ENCODE measurements at regions not wholly inside any gene's neighbourhood (a gene's known extent, or its start where the extent isn't known, plus 50 kb on each side); places are given as distances from the start of the nearest gene placed in this dataset.

DNA sequence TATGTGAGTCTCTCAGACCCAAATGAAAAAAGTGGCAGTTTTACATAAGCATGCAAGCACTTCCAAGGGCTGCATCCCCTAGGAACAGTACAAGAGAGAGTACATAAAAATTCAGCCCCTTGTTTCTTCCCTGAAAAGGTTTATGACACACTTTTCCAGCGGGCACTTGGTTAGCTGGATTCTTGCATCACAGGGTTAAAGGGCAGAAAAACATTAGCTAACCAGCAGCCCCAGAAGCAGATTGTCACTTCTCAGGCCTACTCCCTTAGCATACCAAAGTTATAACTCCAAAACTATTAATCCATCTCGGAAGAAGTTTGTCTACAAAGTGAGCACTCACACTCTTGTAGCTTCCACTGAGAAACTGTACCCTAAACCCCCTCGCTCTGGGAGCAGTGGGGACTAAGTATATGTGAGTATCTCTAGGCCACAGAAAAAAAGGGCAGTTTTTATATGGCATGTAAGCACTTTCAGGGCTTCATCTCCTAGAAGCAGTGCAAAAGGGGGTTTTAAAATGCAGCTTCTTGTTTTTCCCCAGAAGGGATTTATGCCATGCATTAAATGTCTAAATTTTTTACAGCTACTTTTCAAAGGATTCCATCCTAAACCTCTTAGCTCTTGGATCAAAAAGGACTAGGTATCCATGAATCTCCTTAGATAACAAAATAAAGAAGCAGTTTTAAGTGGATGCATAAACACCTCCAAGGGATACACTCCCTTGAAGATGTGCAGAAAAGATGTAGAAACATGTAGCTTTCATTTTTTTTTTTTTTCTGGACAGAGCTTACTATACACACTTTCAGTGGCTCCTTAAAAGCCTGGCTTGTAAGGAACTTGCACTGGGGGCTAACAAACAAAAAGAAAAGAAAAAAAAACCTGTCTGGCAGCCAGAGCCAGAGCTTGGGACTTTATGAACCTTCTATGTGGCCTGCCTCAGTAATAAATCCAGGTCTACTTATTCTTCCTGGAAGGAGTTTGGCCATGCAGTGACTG lies 956.7 kb downstream of the CCSER2 start:
- 53% methylated on average over 3 of the region's 3 CpGs for WGBS
- DNase-seq (ENCODE audit: extremely low spot score), result no peak
- no peak for TF ChIP-seq POLR2AphosphoS5 (IDR thresholded peaks at IDR 0.05)
- no peak for TF ChIP-seq EP300 (IDR thresholded peaks at IDR 0.05)
- TF ChIP-seq CTCF (IDR thresholded peaks at IDR 0.05), result no peak
- no peak for TF ChIP-seq POLR2A (IDR thresholded peaks at IDR 0.05; ENCODE audit: low read depth)
- Histone ChIP-seq H3K4me3 (no peak overlapping the region), H3K27me3 (peaks cover 0 to 4% (median 0%) of the 10 kb centered on the region in 4 donors), H3K4me1 (no peaks in the 10 kb centered on the region), H3K36me3 (no peaks in the 10 kb centered on the region), H3K9me3 (peaks cover 0 to 4% (median 0%) of the 10 kb centered on the region in 4 donors), H3K27ac (replicated peaks in 1 of 4) (no peak overlapping the region)
- intact Hi-C loops (cut with DNase I), result no loop called here

DNA sequence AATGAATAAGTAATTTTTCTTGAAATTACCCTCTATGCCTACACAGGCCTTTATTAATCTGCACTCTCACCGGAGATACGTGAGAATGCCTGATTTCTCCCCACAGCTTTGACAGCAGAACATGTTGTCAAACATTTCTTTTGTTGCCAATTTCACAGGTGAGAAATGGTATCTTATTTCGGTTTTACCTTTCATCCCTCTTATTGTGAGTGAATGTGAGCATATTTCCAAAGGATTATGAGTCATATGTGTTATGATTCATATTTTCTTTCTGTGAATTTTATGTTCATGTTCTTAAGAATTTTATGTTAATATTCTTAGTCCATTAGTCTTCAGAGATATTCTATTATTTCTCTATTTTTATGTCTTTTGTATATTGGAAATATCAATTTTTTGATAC lies 965.1 kb downstream of the CCSER2 start:
- Histone ChIP-seq H3K27me3 (no peaks in the 10 kb centered on the region), H3K9me3 (peaks cover 0 to 10% (median 0%) of the 10 kb centered on the region in 4 donors), H3K4me3 (no peak overlapping the region), H3K4me1 (no peaks in the 10 kb centered on the region), H3K27ac (replicated peaks in 1 of 4) (no peak overlapping the region), H3K36me3 (no peaks in the 10 kb centered on the region)
- no peak for TF ChIP-seq POLR2AphosphoS5 (IDR thresholded peaks at IDR 0.05)
- no peak for TF ChIP-seq EP300 (IDR thresholded peaks at IDR 0.05)
- DNase-seq (ENCODE audit: extremely low spot score), result no peak
- intact Hi-C loops (cut with DNase I), result no loop called here
- WGBS, result 77% methylated on average over 3 of the region's 3 CpGs

DNA sequence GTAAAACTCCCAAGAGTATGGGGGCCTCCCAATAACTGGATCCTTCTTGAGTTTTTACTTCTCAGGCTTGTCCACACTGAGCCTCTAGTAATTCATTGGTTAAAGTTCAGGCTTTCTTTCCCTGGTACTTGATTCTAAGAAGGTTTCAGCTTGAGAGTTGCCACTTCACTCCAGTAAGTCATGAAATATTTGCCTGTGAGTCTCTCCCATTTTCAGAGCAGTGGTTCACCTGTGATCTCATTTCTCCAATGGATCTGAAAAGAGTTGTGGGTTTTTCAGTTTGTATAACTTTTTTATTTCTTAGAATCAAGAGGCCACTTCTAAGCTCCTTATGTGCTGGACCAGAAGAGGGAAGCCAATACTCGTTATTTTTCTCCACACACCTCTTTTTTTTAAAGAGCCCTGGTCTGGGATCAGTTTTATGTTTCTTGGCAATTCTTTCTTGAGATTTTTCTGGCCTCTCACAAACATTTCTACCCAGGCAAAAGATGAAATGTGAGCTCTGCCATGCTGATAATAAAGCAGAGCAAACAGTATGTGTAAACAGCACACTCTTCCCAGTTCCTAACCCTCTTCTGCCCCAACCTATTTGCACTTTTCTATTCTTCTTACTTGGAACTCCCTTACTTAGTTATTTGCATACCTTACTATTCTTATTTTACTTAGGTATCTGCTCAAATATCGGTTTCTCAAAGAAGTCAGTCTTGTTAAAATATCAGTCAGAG lies 983.4 kb downstream of the CCSER2 start:
- WGBS, result 75% methylated on average over 2 of the region's 2 CpGs
- intact Hi-C loops (cut with DNase I), result no loop called here

DNA sequence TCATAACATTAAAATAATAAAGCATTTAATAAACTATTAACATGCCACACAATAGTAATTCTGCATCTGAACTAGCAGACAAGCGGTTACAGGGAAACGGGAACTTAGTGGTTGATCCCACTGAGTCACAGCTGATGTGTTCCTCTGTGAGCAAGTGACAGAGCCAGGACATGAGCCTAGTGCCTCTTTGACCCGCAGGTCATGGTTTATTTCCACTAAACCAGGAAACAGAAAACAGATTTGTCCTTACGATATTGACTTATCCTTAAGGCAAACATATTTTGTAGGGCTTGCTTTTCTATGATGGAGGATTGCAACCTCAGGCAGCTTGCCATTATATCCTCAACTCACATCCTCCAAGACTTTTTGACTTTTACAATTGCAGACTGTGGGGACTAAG lies 987.3 kb downstream of the CCSER2 start:
- intact Hi-C loops (cut with DNase I), result no loop called here
- H3K4me1 ChIP-seq, result no peaks in the 10 kb centered on the region
- H3K27ac ChIP-seq (replicated peaks in 1 of 4), result no peak overlapping the region
- H3K4me3 ChIP-seq, result no peak overlapping the region
- TF ChIP-seq POLR2A (IDR thresholded peaks at IDR 0.05; ENCODE audit: low read depth) (no peak), CTCF (IDR thresholded peaks at IDR 0.05) (no peak), POLR2AphosphoS5 (IDR thresholded peaks at IDR 0.05) (no peak), EP300 (IDR thresholded peaks at IDR 0.05) (no peak)
- H3K27me3 ChIP-seq, result no peaks in the 10 kb centered on the region
- WGBS, result 57% methylated on average over 4 of the region's 4 CpGs
- no peaks in the 10 kb centered on the region for H3K36me3 ChIP-seq
- H3K9me3 ChIP-seq, result no peaks in the 10 kb centered on the region
- no peak for DNase-seq (ENCODE audit: extremely low spot score)

More for the DNA sequence above, 983.4 kb downstream of the CCSER2 start:
- no peak overlapping the region for H3K27ac ChIP-seq (replicated peaks in 1 of 4)
- no peak for TF ChIP-seq POLR2AphosphoS5 (IDR thresholded peaks at IDR 0.05)
- TF ChIP-seq POLR2A (IDR thresholded peaks at IDR 0.05; ENCODE audit: low read depth), result no peak
- TF ChIP-seq CTCF (IDR thresholded peaks at IDR 0.05), result no peak
- no peak for TF ChIP-seq EP300 (IDR thresholded peaks at IDR 0.05)
- no peaks in the 10 kb centered on the region for H3K36me3 ChIP-seq
- H3K4me1 ChIP-seq, result no peaks in the 10 kb centered on the region
- no peak overlapping the region for H3K4me3 ChIP-seq
- no peak for DNase-seq (ENCODE audit: extremely low spot score)
- H3K9me3 ChIP-seq, result no peaks in the 10 kb centered on the region
- no peaks in the 10 kb centered on the region for H3K27me3 ChIP-seq

- TF ChIP-seq CTCF (IDR thresholded peaks at IDR 0.05) (no peak), POLR2A (IDR thresholded peaks at IDR 0.05; ENCODE audit: low read depth) (no peak), EP300 (IDR thresholded peaks at IDR 0.05) (no peak), POLR2AphosphoS5 (IDR thresholded peaks at IDR 0.05) (no peak)
- WGBS, result 63% methylated on average over 4 of the region's 4 CpGs
- intact Hi-C loops (cut with DNase I), result no loop called here
These were observed 987.9 kb downstream of the CCSER2 start for GRCh38 chr10:85316276-85316675.

More at GRCh38 chr10:85316276-85316675, 987.9 kb downstream of the CCSER2 start:
- Histone ChIP-seq H3K36me3 (no peaks in the 10 kb centered on the region), H3K4me1 (no peaks in the 10 kb centered on the region), H3K27ac (replicated peaks in 1 of 4) (no peak overlapping the region), H3K27me3 (no peaks in the 10 kb centered on the region), H3K4me3 (no peak overlapping the region), H3K9me3 (no peaks in the 10 kb centered on the region)
- no peak for DNase-seq (ENCODE audit: extremely low spot score)
